Astrocyte (in vitro differentiated cells and primary cell): ENCODE measurements at regions not wholly inside any gene's neighbourhood (a gene's known extent, or its start where the extent isn't known, plus 50 kb on each side); places are given as distances from the start of the nearest gene placed in this dataset.
"Not testable (repeated sequence)": the region's sequence is repeated elsewhere in the genome, so short reads cannot be mapped to it uniquely, and the experiment has no call there.

ENCODE experiments used
- DNase-seq: peaks from one replicate; pipeline ENCODE4 v3.0.0-alpha.2; 2010; ENCODE audit warnings: low read depth
- FAIRE-seq: peaks from 2 replicates; lab custom pipeline; 2011; peaks lifted over from hg19 to GRCh38; lab: Jason Lieb, UNC
- H2AFZ ChIP-seq: 2 replicates; pipeline ENCODE4 v1.6.0; 2012; ENCODE audit warnings: low read depth, low read length, inconsistent platforms
- H3K27ac ChIP-seq: 2 replicates; pipeline ENCODE4 v1.5.1; 2011; ENCODE audit warnings: low read depth, low read length, inconsistent platforms
- H3K27me3 ChIP-seq: 2 replicates; pipeline ENCODE4 v1.6.0; 2011; ENCODE audit warnings: low read length, inconsistent platforms; ENCODE audit not compliant: insufficient read depth
- H3K36me3 ChIP-seq: 2 replicates; pipeline ENCODE4 v1.5.1; 2011; ENCODE audit warnings: low read length, inconsistent platforms; ENCODE audit not compliant: insufficient read depth
- H3K4me1 ChIP-seq: 2 replicates; pipeline ENCODE4 v1.5.1; 2011; ENCODE audit warnings: low read length, inconsistent platforms; ENCODE audit not compliant: insufficient read depth
- H3K4me2 ChIP-seq: 2 replicates; pipeline ENCODE4 v1.6.0; 2012; ENCODE audit warnings: low read length, inconsistent platforms
- H3K4me3 ChIP-seq: 2 replicates; pipeline ENCODE4 v1.5.1; 2011; ENCODE audit warnings: low read depth, mild to moderate bottlenecking, low read length, inconsistent platforms; ENCODE audit not compliant: insufficient read depth
- H3K79me2 ChIP-seq: 2 replicates; pipeline ENCODE4 v1.6.0; 2012; ENCODE audit warnings: mild to moderate bottlenecking, low read length, inconsistent platforms; ENCODE audit not compliant: insufficient read depth
- H3K9ac ChIP-seq: 2 replicates; pipeline ENCODE4 v1.6.0; 2012; ENCODE audit warnings: mild to moderate bottlenecking, low read length, inconsistent platforms
- H3K9me3 ChIP-seq: 2 replicates; pipeline ENCODE4 v1.5.1; 2012; ENCODE audit warnings: low read depth, mild to moderate bottlenecking, low read length, inconsistent platforms; ENCODE audit not compliant: insufficient read depth
- H4K20me1 ChIP-seq: 2 replicates; pipeline ENCODE4 v1.6.0; 2012; ENCODE audit warnings: low read length, inconsistent platforms; ENCODE audit not compliant: insufficient read depth
- H3K27ac Mint-ChIP-seq: one replicate; pipeline ENCODE4 v1.8.0; 2021; ENCODE audit warnings: mild to moderate bottlenecking, mixed read lengths; ENCODE audit not compliant: unreplicated experiment
- H3K27me3 Mint-ChIP-seq: one replicate; pipeline ENCODE4 v1.8.0; 2021; ENCODE audit warnings: low read depth, mixed read lengths; ENCODE audit not compliant: unreplicated experiment
- H3K36me3 Mint-ChIP-seq: one replicate; pipeline ENCODE4 v1.8.0; 2021; ENCODE audit warnings: low read depth, mixed read lengths; ENCODE audit not compliant: unreplicated experiment
- H3K4me1 Mint-ChIP-seq: one replicate; pipeline ENCODE4 v1.8.0; 2021; ENCODE audit warnings: low read depth, mixed read lengths; ENCODE audit not compliant: unreplicated experiment
- H3K4me3 Mint-ChIP-seq: one replicate; pipeline ENCODE4 v1.8.0; 2021; ENCODE audit warnings: mild to moderate bottlenecking, moderate library complexity, mixed read lengths; ENCODE audit not compliant: unreplicated experiment
- H3K9me3 Mint-ChIP-seq: one replicate; pipeline ENCODE4 v1.8.0; 2021; ENCODE audit warnings: mild to moderate bottlenecking, mixed read lengths; ENCODE audit not compliant: unreplicated experiment
- CTCF ChIP-seq: IDR thresholded peaks from 2 replicates; pipeline ENCODE4 v1.5.1; 2011; ENCODE audit warnings: low read depth, mild to moderate bottlenecking, inconsistent platforms, low read length, moderate library complexity; ENCODE audit not compliant: insufficient read depth
- EZH2 ChIP-seq: IDR thresholded peaks from 2 replicates; pipeline ENCODE4 v1.6.1; 2012; ENCODE audit warnings: mild to moderate bottlenecking, low read length, inconsistent platforms; ENCODE audit not compliant: insufficient read depth

GRCh38 chr9:129552064-129552463 lies 68.8 kb downstream of the C9orf50 start:
- peaks cover 19% of the 10 kb centered on the region for H3K4me1 ChIP-seq
- no peaks in the 10 kb centered on the region for H3K27me3 ChIP-seq
- Mint-ChIP-seq H3K36me3 (no peaks in the 10 kb centered on the region), H3K27me3 (peaks cover 5% of the 10 kb centered on the region), H3K27ac (no peak overlapping the region), H3K4me3 (no peak overlapping the region), H3K9me3 (no peaks in the 10 kb centered on the region), H3K4me1 (peaks cover 16% of the 10 kb centered on the region)
- no peak overlapping the region for H3K9ac ChIP-seq
- H3K36me3 ChIP-seq, result no peaks in the 10 kb centered on the region
- DNase-seq (no peak), FAIRE-seq (no peak)
- TF ChIP-seq EZH2, result no peak
- TF ChIP-seq CTCF, result no peak
- no peaks in the 10 kb centered on the region for H3K79me2 ChIP-seq
- H2AFZ ChIP-seq, result no peak overlapping the region
- H3K4me2 ChIP-seq, result no peak overlapping the region
- H3K9me3 ChIP-seq, result no peaks in the 10 kb centered on the region
- no peak overlapping the region for H3K27ac ChIP-seq
- no peaks in the 10 kb centered on the region for H4K20me1 ChIP-seq
- H3K4me3 ChIP-seq, result no peak overlapping the region

DNA sequence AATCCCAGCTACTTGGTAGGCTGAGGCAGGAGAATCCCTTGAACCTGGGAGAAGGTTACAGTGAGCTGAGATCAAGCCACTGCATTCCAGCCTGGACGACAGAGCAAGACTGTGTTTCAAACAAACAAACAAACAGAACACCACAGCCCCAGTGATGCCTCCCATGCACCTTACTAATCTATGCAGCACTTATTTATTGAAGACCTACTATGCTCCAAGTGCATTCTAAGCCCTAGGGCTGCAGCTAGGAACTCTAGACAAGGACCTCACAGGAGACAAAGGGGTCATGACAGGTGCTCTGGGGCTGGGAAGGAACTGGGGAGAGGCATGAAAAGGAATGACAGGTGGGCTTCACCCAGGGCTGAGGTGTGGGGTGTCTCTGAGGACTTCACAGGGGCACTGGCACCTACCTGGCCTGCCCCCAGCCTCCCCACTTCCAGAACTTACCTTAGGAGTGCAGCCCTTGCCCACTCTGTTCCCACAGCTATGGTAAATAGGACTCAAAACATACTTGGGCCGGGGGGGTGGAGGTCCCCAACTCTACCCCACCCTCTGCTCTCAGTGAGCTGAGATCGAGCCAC lies 69.4 kb downstream of the C9orf50 start:
- FAIRE-seq, result no peak

GRCh38 chr9:129550977-129551376 lies 69.9 kb downstream of the C9orf50 start:
- Histone ChIP-seq H3K4me2 (peak overlapping the region; percentile 99), H3K9ac (peak overlapping the region; percentile 84)
- not testable (repeated sequence) for H3K9me3 Mint-ChIP-seq, FAIRE-seq, H2AFZ ChIP-seq, H3K36me3 ChIP-seq, H3K27ac ChIP-seq, H3K27me3 Mint-ChIP-seq, H4K20me1 ChIP-seq, H3K4me1 ChIP-seq, H3K4me3 ChIP-seq, DNase-seq, H3K79me2 ChIP-seq, H3K4me1 Mint-ChIP-seq, H3K27me3 ChIP-seq, H3K9me3 ChIP-seq, H3K36me3 Mint-ChIP-seq
- peak overlapping the region; percentile 27 for H3K4me3 Mint-ChIP-seq
- H3K27ac Mint-ChIP-seq, result peak overlapping the region; percentile 26

More for the DNA sequence above, 69.4 kb downstream of the C9orf50 start:
- no peak overlapping the region for H2AFZ ChIP-seq
- no peak overlapping the region for H3K27ac ChIP-seq
- no peak overlapping the region for H3K4me3 ChIP-seq
- H4K20me1 ChIP-seq, result no peaks in the 10 kb centered on the region
- no peak overlapping the region for H3K9ac ChIP-seq
- H3K27me3 Mint-ChIP-seq, result peaks cover 5% of the 10 kb centered on the region
- H3K9me3 Mint-ChIP-seq, result no peaks in the 10 kb centered on the region
- no peak overlapping the region for H3K4me2 ChIP-seq
- H3K4me1 Mint-ChIP-seq, result peaks cover 11% of the 10 kb centered on the region
- peak overlapping the region; percentile 27 for H3K4me3 Mint-ChIP-seq
- no peaks in the 10 kb centered on the region for H3K79me2 ChIP-seq
- H3K27ac Mint-ChIP-seq, result no peak overlapping the region
- no peaks in the 10 kb centered on the region for H3K27me3 ChIP-seq
- H3K4me1 ChIP-seq, result peaks cover 13% of the 10 kb centered on the region
- TF ChIP-seq CTCF (no peak), EZH2 (no peak)
- H3K36me3 Mint-ChIP-seq, result no peaks in the 10 kb centered on the region
- H3K9me3 ChIP-seq, result no peaks in the 10 kb centered on the region
- H3K36me3 ChIP-seq, result no peaks in the 10 kb centered on the region
- DNase-seq, result no peak
